Stomach (tissue), 4 donors: ENCODE measurements at regions not wholly inside any gene's neighbourhood (a gene's known extent, or its start where the extent isn't known, plus 50 kb on each side); places are given as distances from the start of the nearest gene placed in this dataset.

Source experiments
- EP300 ChIP-seq: sonication (generic); formaldehyde crosslinking; IDR thresholded peaks from one replicate; pipeline ENCODE4 v1.6.1; 2017; ENCODE audit warnings: antibody characterized with exemption
- POLR2A ChIP-seq, 4 donors: fragments of 450-650 bp; IDR thresholded peaks; one replicate each; pipeline ENCODE4 v1.6.1; 2016; ENCODE audit warnings: antibody characterized with exemption in 4 of 4, control low read depth in 2 of 4, mild to moderate bottlenecking in 1 of 4, moderate library complexity in 1 of 4
- POLR2AphosphoS5 ChIP-seq, 3 donors: sonication (generic); formaldehyde crosslinking; IDR thresholded peaks; one replicate each; pipeline ENCODE4 v1.6.1; 2016; ENCODE audit warnings: antibody characterized with exemption in 3 of 3
- TF ChIP-seq, protein P1 (sequence below), 7 experiments: fragments of 450-650 bp in 4 of 7; fragments of 200-600 bp in 3 of 7; sonication (generic) in 3 of 7; IDR thresholded peaks; one replicate each; pipeline ENCODE4 v1.5.1; 2016 to 2019; ENCODE audit warnings: antibody characterized with exemption in 7 of 7, control low read depth in 2 of 7, mild to moderate bottlenecking in 1 of 7

DNA sequence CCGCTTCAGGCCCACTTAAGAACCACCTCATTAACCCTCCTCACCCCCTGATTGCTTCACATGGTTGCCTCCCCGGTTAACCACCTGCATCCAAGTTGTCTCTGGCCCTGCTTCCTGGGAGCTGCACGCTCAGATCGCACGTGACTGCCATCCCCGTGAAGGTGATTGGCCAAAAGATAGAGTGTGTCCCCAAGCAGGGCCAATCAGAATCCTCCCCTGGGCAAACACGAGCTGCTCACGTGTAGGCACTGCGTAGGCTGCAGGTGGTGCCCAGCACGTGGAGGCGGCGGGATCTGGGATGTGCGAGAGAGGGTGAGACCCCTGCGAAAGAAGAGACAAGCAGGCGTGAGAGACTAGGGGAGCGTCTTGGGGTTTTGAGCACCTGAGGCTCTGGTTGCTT is 111.8 kb upstream of the CRHR1 start:
- TF ChIP-seq POLR2AphosphoS5 (IDR thresholded peaks at IDR 0.05) (no peak), EP300 (no peak), POLR2A (IDR thresholded peaks at IDR 0.05) (no peak)
- TF ChIP-seq, protein P1, sequence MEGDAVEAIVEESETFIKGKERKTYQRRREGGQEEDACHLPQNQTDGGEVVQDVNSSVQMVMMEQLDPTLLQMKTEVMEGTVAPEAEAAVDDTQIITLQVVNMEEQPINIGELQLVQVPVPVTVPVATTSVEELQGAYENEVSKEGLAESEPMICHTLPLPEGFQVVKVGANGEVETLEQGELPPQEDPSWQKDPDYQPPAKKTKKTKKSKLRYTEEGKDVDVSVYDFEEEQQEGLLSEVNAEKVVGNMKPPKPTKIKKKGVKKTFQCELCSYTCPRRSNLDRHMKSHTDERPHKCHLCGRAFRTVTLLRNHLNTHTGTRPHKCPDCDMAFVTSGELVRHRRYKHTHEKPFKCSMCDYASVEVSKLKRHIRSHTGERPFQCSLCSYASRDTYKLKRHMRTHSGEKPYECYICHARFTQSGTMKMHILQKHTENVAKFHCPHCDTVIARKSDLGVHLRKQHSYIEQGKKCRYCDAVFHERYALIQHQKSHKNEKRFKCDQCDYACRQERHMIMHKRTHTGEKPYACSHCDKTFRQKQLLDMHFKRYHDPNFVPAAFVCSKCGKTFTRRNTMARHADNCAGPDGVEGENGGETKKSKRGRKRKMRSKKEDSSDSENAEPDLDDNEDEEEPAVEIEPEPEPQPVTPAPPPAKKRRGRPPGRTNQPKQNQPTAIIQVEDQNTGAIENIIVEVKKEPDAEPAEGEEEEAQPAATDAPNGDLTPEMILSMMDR (IDR thresholded peaks at IDR 0.05) = no peak
